ENCODE measurements at regions not wholly inside any gene's neighbourhood (a gene's known extent, or its start where the extent isn't known, plus 50 kb on each side); places are given as distances from the start of the nearest gene placed in this dataset.

GRCh38 chr16:17629936-17630335, 159.2 kb upstream of the XYLT1 start:
- DNase-seq, result no peak

GRCh38 chr16:17628983-17629382, 158.2 kb upstream of the XYLT1 start:
- DNase-seq, result no peak

GRCh38 chr16:17622366-17622765, 151.6 kb upstream of the XYLT1 start:
- no peak for DNase-seq

- no peak for DNase-seq
Observed at GRCh38 chr16:17619261-17619660, 148.5 kb upstream of the XYLT1 start.

- DNase-seq, result no peak
Observed at GRCh38 chr16:17617021-17617552, 146.3 kb upstream of the XYLT1 start.

- no peak for DNase-seq
Observed at GRCh38 chr16:17612336-17612735, 141.6 kb upstream of the XYLT1 start.

- no peak for DNase-seq
Observed at GRCh38 chr16:17607609-17608008, 136.8 kb upstream of the XYLT1 start.

- DNase-seq, result no peak
Observed at GRCh38 chr16:17607075-17607509, 136.3 kb upstream of the XYLT1 start.

- DNase-seq, result no peak
Observed at GRCh38 chr16:17606460-17606859, 135.7 kb upstream of the XYLT1 start.

- no peak for DNase-seq
Observed at GRCh38 chr16:17605784-17606183, 135.0 kb upstream of the XYLT1 start.

- DNase-seq, result no peak
Observed at GRCh38 chr16:17603626-17604025, 132.9 kb upstream of the XYLT1 start.

- DNase-seq, result no peak
Observed at GRCh38 chr16:17602678-17603077, 131.9 kb upstream of the XYLT1 start.

- no peak for DNase-seq
Observed at GRCh38 chr16:17598968-17599367, 128.2 kb upstream of the XYLT1 start.

- no peak for DNase-seq
Observed at GRCh38 chr16:17591655-17592405, 121.1 kb upstream of the XYLT1 start.

GRCh38 chr16:17590711-17591654, 120.2 kb upstream of the XYLT1 start:
- DNase-seq, result no peak

GRCh38 chr16:17589898-17590297, 119.1 kb upstream of the XYLT1 start:
- DNase-seq, result no peak

GRCh38 chr16:17585449-17586074, 114.8 kb upstream of the XYLT1 start:
- DNase-seq, result no peak

- DNase-seq, result peak; percentile 76
Observed at GRCh38 chr16:17578981-17579874, 108.5 kb upstream of the XYLT1 start.

GRCh38 chr16:17574256-17574655, 103.5 kb upstream of the XYLT1 start:
- DNase-seq, result no peak

GRCh38 chr16:17572145-17572544, 101.4 kb upstream of the XYLT1 start:
- no peak for DNase-seq

- DNase-seq, result no peak
Observed at GRCh38 chr16:17571499-17572093, 100.8 kb upstream of the XYLT1 start.

GRCh38 chr16:17568239-17568638, 97.5 kb upstream of the XYLT1 start:
- no peak for DNase-seq
